ENCODE measurements at regions not wholly inside any gene's neighbourhood (a gene's known extent, or its start where the extent isn't known, plus 50 kb on each side); places are given as distances from the start of the nearest gene placed in this dataset.

DNA sequence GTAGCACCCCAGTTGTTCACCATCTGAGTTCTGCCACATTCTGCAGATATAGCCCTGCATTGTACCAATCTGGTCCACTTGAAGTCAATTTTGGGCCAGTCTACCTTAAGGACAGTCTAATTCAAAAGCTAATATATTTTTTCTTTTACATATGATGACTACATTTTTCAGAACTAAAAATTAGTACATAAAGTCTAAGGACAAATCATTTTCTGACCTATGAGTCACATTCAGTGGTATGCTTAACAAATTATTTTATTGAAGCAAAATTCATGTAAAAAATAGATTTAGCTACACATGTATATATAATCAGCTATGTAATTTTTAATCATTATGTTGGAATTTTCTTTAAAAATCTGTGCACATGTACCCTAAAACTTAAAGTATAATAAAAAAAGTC is 52.1 kb upstream of the IL12A start:
- Histone ChIP-seq H4K20me1 (ENCODE audit: insufficient read depth, low read length) (no peaks in the 10 kb centered on the region), H3K4me3 (ENCODE audit: low read depth, low read length, poor library complexity, severe bottlenecking) (no peak overlapping the region), H3K9me2 (ENCODE audit: insufficient read depth, low read length) (no peaks in the 10 kb centered on the region), H3K27ac (ENCODE audit: low read depth, low read length, poor library complexity, severe bottlenecking) (no peak overlapping the region), H3K79me2 (ENCODE audit: insufficient read depth, low read depth, low read length) (no peaks in the 10 kb centered on the region), H3K4me1 (ENCODE audit: insufficient read depth, low read length, poor library complexity, severe bottlenecking) (no peaks in the 10 kb centered on the region), H3K9me3 (ENCODE audit: low read length) (no peaks in the 10 kb centered on the region), H3K36me3 (ENCODE audit: insufficient read depth, low read length) (no peaks in the 10 kb centered on the region), H3K4me2 (ENCODE audit: low read length) (no peak overlapping the region), H2AFZ (ENCODE audit: low read length) (no peak overlapping the region)
- ChIA-PET POLR2A (interaction anchor here (0.6 to 1.6 kb wide), 3 partner anchors 11 to 98 kb away, joined by 3 to 5 read pairs (median 4); no protein-coding TSS in a partner anchor), CTCF (ENCODE audit: unreplicated experiment) (no interaction called here)
- BruUV-seq (replicated peaks): no TSS peak
- DNase-seq (ENCODE audit: low spot score): no peak
- intact Hi-C loops (cut with micrococcal nuclease; ENCODE audit: unreplicated experiment): no loop called here
- TF ChIP-seq EZH2phosphoT487 (IDR thresholded peaks at IDR 0.05; ENCODE audit: borderline replicate concordance, low read depth, low read length) (no peak), CTCF (conservative IDR thresholded peaks at IDR 0.05; ENCODE audit: low read length) (no peak)

GRCh38 chr3:159937561-159938166 is 51.0 kb upstream of the IL12A start:
- no TSS peak for BruUV-seq (replicated peaks)
- no peaks in the 10 kb centered on the region for H3K4me1 ChIP-seq (ENCODE audit: insufficient read depth, low read length, poor library complexity, severe bottlenecking)
- H2AFZ ChIP-seq (ENCODE audit: low read length): no peak overlapping the region
- H4K20me1 ChIP-seq (ENCODE audit: insufficient read depth, low read length): no peaks in the 10 kb centered on the region
- intact Hi-C loops (cut with micrococcal nuclease; ENCODE audit: unreplicated experiment): no loop called here
- no peak overlapping the region for H3K4me3 ChIP-seq (ENCODE audit: low read depth, low read length, poor library complexity, severe bottlenecking)
- no peak overlapping the region for H3K4me2 ChIP-seq (ENCODE audit: low read length)
- ChIA-PET POLR2A (interaction anchor here (0.7 to 1.6 kb wide), 3 partner anchors 10 to 1135 kb away, joined by 3 to 5 read pairs (median 3); no protein-coding TSS in a partner anchor), CTCF (ENCODE audit: unreplicated experiment) (no interaction called here)
- no peaks in the 10 kb centered on the region for H3K36me3 ChIP-seq (ENCODE audit: insufficient read depth, low read length)
- H3K9me2 ChIP-seq (ENCODE audit: insufficient read depth, low read length): no peaks in the 10 kb centered on the region
- DNase-seq (ENCODE audit: low spot score): no peak
- H3K79me2 ChIP-seq (ENCODE audit: insufficient read depth, low read depth, low read length): no peaks in the 10 kb centered on the region
- H3K9me3 ChIP-seq (ENCODE audit: low read length): no peaks in the 10 kb centered on the region
- H3K27ac ChIP-seq (ENCODE audit: low read depth, low read length, poor library complexity, severe bottlenecking): no peak overlapping the region
- TF ChIP-seq EZH2phosphoT487 (IDR thresholded peaks at IDR 0.05; ENCODE audit: borderline replicate concordance, low read depth, low read length) (no peak), CTCF (conservative IDR thresholded peaks at IDR 0.05; ENCODE audit: low read length) (no peak)

DNA sequence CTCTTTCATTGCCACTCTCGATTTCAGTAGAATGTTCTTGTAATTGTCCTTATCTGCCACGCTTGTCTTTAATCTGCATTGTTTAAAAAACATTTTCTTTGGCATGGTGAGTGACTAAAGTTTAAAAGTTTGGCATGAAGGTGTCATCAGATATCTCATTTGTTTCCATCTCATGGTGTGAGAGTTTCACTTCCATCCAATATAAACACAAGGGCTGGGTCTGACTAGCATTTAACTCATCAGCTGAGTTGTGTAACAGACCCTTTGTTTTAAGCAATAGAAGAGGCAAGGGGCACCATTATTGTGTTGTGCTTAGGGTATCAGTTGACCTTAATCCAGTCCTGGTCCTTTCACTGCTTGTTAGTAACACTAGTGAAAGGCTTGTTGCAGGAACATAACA is 49.9 kb upstream of the IL12A start:
- no peak overlapping the region for H3K27ac ChIP-seq (ENCODE audit: low read depth, low read length, poor library complexity, severe bottlenecking)
- no peaks in the 10 kb centered on the region for H3K79me2 ChIP-seq (ENCODE audit: insufficient read depth, low read depth, low read length)
- BruUV-seq (replicated peaks): no TSS peak
- intact Hi-C loops (cut with micrococcal nuclease; ENCODE audit: unreplicated experiment): no loop called here
- no peaks in the 10 kb centered on the region for H3K36me3 ChIP-seq (ENCODE audit: insufficient read depth, low read length)
- ChIA-PET CTCF (ENCODE audit: unreplicated experiment) (no interaction called here), POLR2A (no interaction called here)
- DNase-seq (ENCODE audit: low spot score): no peak
- no peak overlapping the region for H3K4me2 ChIP-seq (ENCODE audit: low read length)
- no peak overlapping the region for H2AFZ ChIP-seq (ENCODE audit: low read length)
- TF ChIP-seq EZH2phosphoT487 (IDR thresholded peaks at IDR 0.05; ENCODE audit: borderline replicate concordance, low read depth, low read length): no peak
- TF ChIP-seq CTCF (conservative IDR thresholded peaks at IDR 0.05; ENCODE audit: low read length): no peak
- no peaks in the 10 kb centered on the region for H3K4me1 ChIP-seq (ENCODE audit: insufficient read depth, low read length, poor library complexity, severe bottlenecking)
- no peaks in the 10 kb centered on the region for H4K20me1 ChIP-seq (ENCODE audit: insufficient read depth, low read length)
- H3K9me3 ChIP-seq (ENCODE audit: low read length): no peaks in the 10 kb centered on the region
- no peak overlapping the region for H3K4me3 ChIP-seq (ENCODE audit: low read depth, low read length, poor library complexity, severe bottlenecking)
- H3K9me2 ChIP-seq (ENCODE audit: insufficient read depth, low read length): no peaks in the 10 kb centered on the region

Data from OCI-LY7 (cell line).